A673 (cell line): ENCODE measurements at regions not wholly inside any gene's neighbourhood (a gene's known extent, or its start where the extent isn't known, plus 50 kb on each side); places are given as distances from the start of the nearest gene placed in this dataset.

Experiments used
- EZH2 ChIP-seq: fragments of 200-600 bp; sonication (generic); IDR thresholded peaks from 2 replicates; pipeline ENCODE4 v1.6.1; 2017; ENCODE audit warnings: borderline replicate concordance, low read depth, mild to moderate bottlenecking, mixed read lengths, antibody characterized with exemption, low read length; ENCODE audit not compliant: poor library complexity, severe bottlenecking
- TF ChIP-seq, protein P1 (sequence below): fragments of 300-800, 200-600 bp; sonication (generic); conservative IDR thresholded peaks from 2 replicates; pipeline ENCODE4 v1.5.1; 2017; ENCODE audit warnings: low read depth, mild to moderate bottlenecking, antibody characterized with exemption, low read length, moderate library complexity, mixed read lengths

GRCh38 chr9:32171339-32171738 is 213.1 kb upstream of the ACO1 start:
- no peak for TF ChIP-seq EZH2
- TF ChIP-seq, protein P1, sequence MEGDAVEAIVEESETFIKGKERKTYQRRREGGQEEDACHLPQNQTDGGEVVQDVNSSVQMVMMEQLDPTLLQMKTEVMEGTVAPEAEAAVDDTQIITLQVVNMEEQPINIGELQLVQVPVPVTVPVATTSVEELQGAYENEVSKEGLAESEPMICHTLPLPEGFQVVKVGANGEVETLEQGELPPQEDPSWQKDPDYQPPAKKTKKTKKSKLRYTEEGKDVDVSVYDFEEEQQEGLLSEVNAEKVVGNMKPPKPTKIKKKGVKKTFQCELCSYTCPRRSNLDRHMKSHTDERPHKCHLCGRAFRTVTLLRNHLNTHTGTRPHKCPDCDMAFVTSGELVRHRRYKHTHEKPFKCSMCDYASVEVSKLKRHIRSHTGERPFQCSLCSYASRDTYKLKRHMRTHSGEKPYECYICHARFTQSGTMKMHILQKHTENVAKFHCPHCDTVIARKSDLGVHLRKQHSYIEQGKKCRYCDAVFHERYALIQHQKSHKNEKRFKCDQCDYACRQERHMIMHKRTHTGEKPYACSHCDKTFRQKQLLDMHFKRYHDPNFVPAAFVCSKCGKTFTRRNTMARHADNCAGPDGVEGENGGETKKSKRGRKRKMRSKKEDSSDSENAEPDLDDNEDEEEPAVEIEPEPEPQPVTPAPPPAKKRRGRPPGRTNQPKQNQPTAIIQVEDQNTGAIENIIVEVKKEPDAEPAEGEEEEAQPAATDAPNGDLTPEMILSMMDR, result no peak
